Gastroesophageal sphincter (tissue), 3 donors: ENCODE measurements at regions not wholly inside any gene's neighbourhood (a gene's known extent, or its start where the extent isn't known, plus 50 kb on each side); places are given as distances from the start of the nearest gene placed in this dataset.

Source experiments
- CTCF ChIP-seq, 4 experiments: fragments of 200-600 bp in 2 of 4; fragments of 450-650 bp in 2 of 4; sonication (generic) in 1 of 4; IDR thresholded peaks; one replicate each; pipeline ENCODE4 v1.5.1; 2017 to 2019; ENCODE audit warnings: antibody characterized with exemption in 4 of 4, mild to moderate bottlenecking in 2 of 4, moderate library complexity in 2 of 4
- EP300 ChIP-seq: sonication (generic); formaldehyde crosslinking; IDR thresholded peaks from one replicate; pipeline ENCODE4 v1.6.1; 2017; ENCODE audit warnings: antibody characterized with exemption, mild to moderate bottlenecking
- POLR2A ChIP-seq, 2 donors: fragments of 450-650 bp; IDR thresholded peaks; one replicate each; pipeline ENCODE4 v1.6.1; 2017; ENCODE audit warnings: antibody characterized with exemption in 2 of 2, mild to moderate bottlenecking in 2 of 2, moderate library complexity in 1 of 2

GRCh38 chr9:129548571-129549135, 72.2 kb downstream of the C9orf50 start:
- TF ChIP-seq POLR2A (IDR thresholded peaks at IDR 0.05) = no peak
- TF ChIP-seq CTCF (IDR thresholded peaks at IDR 0.05) = no peak
- no peak for TF ChIP-seq EP300
